HEK293 (cell line): ENCODE measurements at regions not wholly inside any gene's neighbourhood (a gene's known extent, or its start where the extent isn't known, plus 50 kb on each side); places are given as distances from the start of the nearest gene placed in this dataset.

Experiments
- CTCF ChIA-PET: fragments of 350-600 bp; formaldehyde crosslinking; extraction: SDS; loops from one replicate; lab custom pipeline; 2021; ENCODE audit warnings: antibody characterized with exemption; lab: Yijun Ruan, JAX
- POLR2A ChIA-PET: fragments of 300-600 bp; formaldehyde crosslinking; extraction: SDS; loops from one replicate; lab custom pipeline; 2020; ENCODE audit warnings: antibody characterized with exemption, inconsistent platforms; lab: Yijun Ruan, JAX
- H3K27ac ChIP-seq: fragments of 200-500 bp; sonication (Bioruptor generic); 2 replicates; pipeline ENCODE4 v1.5.1; 2014; ENCODE audit warnings: low read depth, low read length, control low read depth, inconsistent platforms; ENCODE audit errors: extremely low read depth
- H3K36me3 ChIP-seq, 2 experiments: fragments of 200-500 bp in 1 of 2; sonication (Bioruptor generic) in 1 of 2; 1 replicate in 1 of 2; 2 replicates in 1 of 2; pipeline ENCODE4 v1.5.1; 2014 to 2017; ENCODE audit warnings: inconsistent platforms in 2 of 2, low read length in 2 of 2; ENCODE audit not compliant: control insufficient read depth in 2 of 2, insufficient read depth in 1 of 2
- H3K4me1 ChIP-seq: fragments of 200-500 bp; sonication (Bioruptor generic); 2 replicates; pipeline ENCODE4 v1.5.1; 2014; ENCODE audit warnings: mild to moderate bottlenecking, low read length, inconsistent platforms; ENCODE audit not compliant: control insufficient read depth, insufficient read depth
- H3K4me3 ChIP-seq: 2 replicates; pipeline ENCODE4 v1.5.1; 2011; ENCODE audit warnings: low read depth, mild to moderate bottlenecking, control low read depth, low read length, moderate library complexity
- H3K9me3 ChIP-seq: fragments of 200-500 bp; sonication (Bioruptor generic); 2 replicates; pipeline ENCODE4 v1.5.1; 2014; ENCODE audit warnings: low read depth, low read length, inconsistent platforms; ENCODE audit not compliant: control insufficient read depth, insufficient read depth
- CTCF ChIP-seq: fragments of 450-650 bp; formaldehyde crosslinking; IDR thresholded peaks from 2 replicates; pipeline ENCODE4 v1.5.1; 2016; ENCODE audit warnings: missing biosample characterization, missing genetic modification characterization
- GFI1B ChIP-seq: fragments of 450-650 bp; formaldehyde crosslinking; IDR thresholded peaks from 2 replicates; pipeline ENCODE4 v1.5.1; 2016; ENCODE audit warnings: missing biosample characterization, missing genetic modification characterization
- KLF1 ChIP-seq: fragments of 450-650 bp; formaldehyde crosslinking; IDR thresholded peaks from 2 replicates; pipeline ENCODE4 v1.5.1; 2016; ENCODE audit warnings: missing biosample characterization, missing genetic modification characterization
- MZF1 ChIP-seq: fragments of 450-650 bp; formaldehyde crosslinking; IDR thresholded peaks from 2 replicates; pipeline ENCODE4 v1.5.1; 2017; ENCODE audit warnings: missing biosample characterization, missing genetic modification characterization, borderline replicate concordance
- OVOL3 ChIP-seq: fragments of 450-650 bp; formaldehyde crosslinking; IDR thresholded peaks from 2 replicates; pipeline ENCODE4 v1.5.1; 2016; ENCODE audit warnings: missing biosample characterization, missing genetic modification characterization
- PRDM1 ChIP-seq: fragments of 450-650 bp; formaldehyde crosslinking; IDR thresholded peaks from 2 replicates; pipeline ENCODE4; 2016; ENCODE audit warnings: missing biosample characterization, missing genetic modification characterization
- RBAK ChIP-seq: fragments of 450-650 bp; formaldehyde crosslinking; IDR thresholded peaks from 2 replicates; pipeline ENCODE4 v1.5.1; 2016; ENCODE audit warnings: missing biosample characterization, missing genetic modification characterization
- SCRT2 ChIP-seq: fragments of 450-650 bp; formaldehyde crosslinking; IDR thresholded peaks from 2 replicates; pipeline ENCODE4 v1.5.1; 2016; ENCODE audit warnings: missing biosample characterization, missing genetic modification characterization
- ZBTB10 ChIP-seq: fragments of 450-650 bp; formaldehyde crosslinking; IDR thresholded peaks from 2 replicates; pipeline ENCODE4 v1.5.1; 2016; ENCODE audit warnings: missing biosample characterization, missing genetic modification characterization
- ZFP69B ChIP-seq: fragments of 450-650 bp; formaldehyde crosslinking; IDR thresholded peaks from 2 replicates; pipeline ENCODE4 v1.5.1; 2016; ENCODE audit warnings: missing biosample characterization, missing genetic modification characterization
- ZNF140 ChIP-seq: fragments of 450-650 bp; formaldehyde crosslinking; IDR thresholded peaks from 2 replicates; pipeline ENCODE4 v1.5.1; 2016; ENCODE audit warnings: missing biosample characterization, missing genetic modification characterization
- ZNF155 ChIP-seq: fragments of 450-650 bp; formaldehyde crosslinking; IDR thresholded peaks from 2 replicates; pipeline ENCODE4 v1.5.1; 2016; ENCODE audit warnings: missing biosample characterization, missing genetic modification characterization
- ZNF2 ChIP-seq: fragments of 450-650 bp; formaldehyde crosslinking; IDR thresholded peaks from 2 replicates; pipeline ENCODE4 v1.5.1; 2016; ENCODE audit warnings: missing biosample characterization, missing genetic modification characterization
- ZNF202 ChIP-seq: fragments of 450-650 bp; formaldehyde crosslinking; IDR thresholded peaks from 2 replicates; pipeline ENCODE4 v1.5.1; 2016; ENCODE audit warnings: missing biosample characterization, missing genetic modification characterization, borderline replicate concordance
- ZNF223 ChIP-seq: fragments of 450-650 bp; formaldehyde crosslinking; IDR thresholded peaks from 2 replicates; pipeline ENCODE4 v1.5.1; 2016; ENCODE audit warnings: missing biosample characterization, missing genetic modification characterization
- ZNF473 ChIP-seq: fragments of 450-650 bp; formaldehyde crosslinking; IDR thresholded peaks from 2 replicates; pipeline ENCODE4 v1.5.1; 2017; ENCODE audit warnings: missing biosample characterization, missing genetic modification characterization
- ZNF48 ChIP-seq: fragments of 450-650 bp; formaldehyde crosslinking; IDR thresholded peaks from 2 replicates; pipeline ENCODE4 v1.5.1; 2016; ENCODE audit warnings: missing biosample characterization, missing genetic modification characterization
- ZNF518A ChIP-seq: fragments of 450-650 bp; formaldehyde crosslinking; conservative IDR thresholded peaks from 2 replicates; pipeline ENCODE4 v1.5.1; 2016; ENCODE audit warnings: low read depth, missing biosample characterization, missing genetic modification characterization
- ZNF561 ChIP-seq: fragments of 450-650 bp; IDR thresholded peaks from 2 replicates; pipeline ENCODE4 v1.5.1; 2018; ENCODE audit warnings: missing biosample characterization, missing genetic modification characterization, borderline replicate concordance
- ZNF596 ChIP-seq: fragments of 450-650 bp; IDR thresholded peaks from 2 replicates; pipeline ENCODE4 v1.5.0; 2018; ENCODE audit warnings: missing biosample characterization, mild to moderate bottlenecking, missing genetic modification characterization, moderate library complexity
- ZNF621 ChIP-seq: fragments of 450-650 bp; formaldehyde crosslinking; IDR thresholded peaks from 2 replicates; pipeline ENCODE4 v1.5.1; 2017; ENCODE audit warnings: missing biosample characterization, missing genetic modification characterization
- ZNF664 ChIP-seq: fragments of 450-650 bp; formaldehyde crosslinking; IDR thresholded peaks from 2 replicates; pipeline ENCODE4 v1.5.1; 2016; ENCODE audit warnings: missing biosample characterization, missing genetic modification characterization
- ZNF701 ChIP-seq: fragments of 450-650 bp; formaldehyde crosslinking; IDR thresholded peaks from 2 replicates; pipeline ENCODE4 v1.5.1; 2016; ENCODE audit warnings: missing biosample characterization, missing genetic modification characterization
- ZNF777 ChIP-seq: fragments of 450-650 bp; formaldehyde crosslinking; IDR thresholded peaks from 2 replicates; pipeline ENCODE4 v1.5.1; 2017; ENCODE audit warnings: missing biosample characterization, missing genetic modification characterization, borderline replicate concordance
- ZSCAN4 ChIP-seq: fragments of 450-650 bp; formaldehyde crosslinking; IDR thresholded peaks from 2 replicates; pipeline ENCODE4 v1.5.1; 2017; ENCODE audit warnings: missing biosample characterization, missing genetic modification characterization
- ZXDB ChIP-seq: fragments of 450-650 bp; formaldehyde crosslinking; IDR thresholded peaks from 2 replicates; pipeline ENCODE4 v1.5.1; 2016; ENCODE audit warnings: missing biosample characterization, missing genetic modification characterization
- TF ChIP-seq, protein P1 (sequence below): fragments of 450-650 bp; formaldehyde crosslinking; IDR thresholded peaks from 2 replicates; pipeline ENCODE4 v1.5.1; 2016; ENCODE audit warnings: missing biosample characterization, missing genetic modification characterization

- no peaks in the 10 kb centered on the region for H3K4me1 ChIP-seq
- CTCF ChIA-PET = no interaction called here
- POLR2A ChIA-PET = no interaction called here
- H3K4me3 ChIP-seq = no peak overlapping the region
- H3K36me3 ChIP-seq = no peaks in the 10 kb centered on the region
- H3K9me3 ChIP-seq = no peaks in the 10 kb centered on the region
- H3K27ac ChIP-seq = no peak overlapping the region
- no peak for TF ChIP-seq ZBTB10 (tag by site-specific recombination)
- TF ChIP-seq ZNF48 (tag by site-specific recombination) = no peak
- no peak for TF ChIP-seq ZSCAN4 (tag by site-specific recombination)
- TF ChIP-seq ZNF473 (tag by site-specific recombination) = no peak
- TF ChIP-seq PRDM1 = no peak
- TF ChIP-seq ZNF561 (tag by site-specific recombination) = peak; percentile 79
- TF ChIP-seq ZFP69B (tag by site-specific recombination) = no peak
- TF ChIP-seq SCRT2 (tag by site-specific recombination) = peak; percentile 71
- TF ChIP-seq GFI1B (tag by site-specific recombination) = no peak
- peak; percentile 65 for TF ChIP-seq ZNF596
- no peak for TF ChIP-seq ZNF202 (tag by site-specific recombination)
- no peak for TF ChIP-seq ZNF140
- TF ChIP-seq ZNF223 (tag by site-specific recombination) = no peak
- no peak for TF ChIP-seq RBAK (tag by site-specific recombination)
- TF ChIP-seq ZNF701 = no peak
- TF ChIP-seq OVOL3 (tag by site-specific recombination) = peak; percentile 23; the same call in 1 of the 2 replicates
- TF ChIP-seq ZNF664 = no peak
- TF ChIP-seq ZNF518A (tag by site-specific recombination) = no peak
- TF ChIP-seq ZNF155 (tag by site-specific recombination) = no peak
- TF ChIP-seq CTCF (tag by site-specific recombination) = no peak
- TF ChIP-seq KLF1 (tag by site-specific recombination) = no peak
- TF ChIP-seq, protein P1, sequence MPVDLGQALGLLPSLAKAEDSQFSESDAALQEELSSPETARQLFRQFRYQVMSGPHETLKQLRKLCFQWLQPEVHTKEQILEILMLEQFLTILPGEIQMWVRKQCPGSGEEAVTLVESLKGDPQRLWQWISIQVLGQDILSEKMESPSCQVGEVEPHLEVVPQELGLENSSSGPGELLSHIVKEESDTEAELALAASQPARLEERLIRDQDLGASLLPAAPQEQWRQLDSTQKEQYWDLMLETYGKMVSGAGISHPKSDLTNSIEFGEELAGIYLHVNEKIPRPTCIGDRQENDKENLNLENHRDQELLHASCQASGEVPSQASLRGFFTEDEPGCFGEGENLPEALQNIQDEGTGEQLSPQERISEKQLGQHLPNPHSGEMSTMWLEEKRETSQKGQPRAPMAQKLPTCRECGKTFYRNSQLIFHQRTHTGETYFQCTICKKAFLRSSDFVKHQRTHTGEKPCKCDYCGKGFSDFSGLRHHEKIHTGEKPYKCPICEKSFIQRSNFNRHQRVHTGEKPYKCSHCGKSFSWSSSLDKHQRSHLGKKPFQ = peak; percentile 43; the same call in 1 of the 2 replicates
- TF ChIP-seq ZXDB (tag by site-specific recombination) = peak; percentile 28; the same call in 1 of the 2 replicates
- no peak for TF ChIP-seq ZNF777
- TF ChIP-seq MZF1 = no peak; the same call in 1 of the 2 replicates
- TF ChIP-seq ZNF621 (tag by site-specific recombination) = no peak
- TF ChIP-seq ZNF2 = no peak
Measured at GRCh38 chr4:24645765-24646550, 61.6 kb upstream of the DHX15 start.
